Fibroblast of mammary gland (primary cell): ENCODE measurements at regions not wholly inside any gene's neighbourhood (a gene's known extent, or its start where the extent isn't known, plus 50 kb on each side); places are given as distances from the start of the nearest gene placed in this dataset.
"Not testable (repeated sequence)": the region's sequence is repeated elsewhere in the genome, so short reads cannot be mapped to it uniquely, and the experiment has no call there.

Experiments
- DNase-seq: peaks from one replicate; pipeline ENCODE4 v3.0.0-alpha.2; 2010; ENCODE audit warnings: low read depth
- H3K4me3 ChIP-seq: 2 replicates; pipeline ENCODE4 v1.5.1; 2011; ENCODE audit warnings: low read depth, mild to moderate bottlenecking, low read length, moderate library complexity; ENCODE audit not compliant: control insufficient read depth
- TF ChIP-seq, protein P1 (sequence below): conservative IDR thresholded peaks from 2 replicates; pipeline ENCODE4 v1.5.1; 2011; ENCODE audit warnings: low read depth, low read length, inconsistent platforms; ENCODE audit not compliant: control insufficient read depth, insufficient read depth

DNA sequence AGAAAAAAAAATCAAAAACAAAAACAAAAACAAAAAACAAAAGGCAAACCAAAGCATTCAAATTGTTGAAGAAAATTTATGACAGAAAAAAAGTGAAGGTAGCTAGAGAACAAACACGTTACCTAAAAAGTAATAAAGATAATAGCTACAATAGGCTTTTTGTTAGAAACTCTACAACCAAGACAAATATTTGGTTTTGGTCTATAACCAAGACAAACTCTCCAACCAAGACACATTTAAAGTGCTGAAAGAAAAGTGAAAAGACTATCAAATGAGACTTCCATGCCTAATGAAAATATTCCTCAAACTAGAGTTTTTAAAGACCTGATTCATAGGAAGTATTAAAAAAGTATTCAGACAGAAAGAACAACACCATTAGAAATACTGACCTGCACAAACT lies 391.9 kb upstream of the NDST4 start:
- no peak overlapping the region for H3K4me3 ChIP-seq
- TF ChIP-seq, protein P1, sequence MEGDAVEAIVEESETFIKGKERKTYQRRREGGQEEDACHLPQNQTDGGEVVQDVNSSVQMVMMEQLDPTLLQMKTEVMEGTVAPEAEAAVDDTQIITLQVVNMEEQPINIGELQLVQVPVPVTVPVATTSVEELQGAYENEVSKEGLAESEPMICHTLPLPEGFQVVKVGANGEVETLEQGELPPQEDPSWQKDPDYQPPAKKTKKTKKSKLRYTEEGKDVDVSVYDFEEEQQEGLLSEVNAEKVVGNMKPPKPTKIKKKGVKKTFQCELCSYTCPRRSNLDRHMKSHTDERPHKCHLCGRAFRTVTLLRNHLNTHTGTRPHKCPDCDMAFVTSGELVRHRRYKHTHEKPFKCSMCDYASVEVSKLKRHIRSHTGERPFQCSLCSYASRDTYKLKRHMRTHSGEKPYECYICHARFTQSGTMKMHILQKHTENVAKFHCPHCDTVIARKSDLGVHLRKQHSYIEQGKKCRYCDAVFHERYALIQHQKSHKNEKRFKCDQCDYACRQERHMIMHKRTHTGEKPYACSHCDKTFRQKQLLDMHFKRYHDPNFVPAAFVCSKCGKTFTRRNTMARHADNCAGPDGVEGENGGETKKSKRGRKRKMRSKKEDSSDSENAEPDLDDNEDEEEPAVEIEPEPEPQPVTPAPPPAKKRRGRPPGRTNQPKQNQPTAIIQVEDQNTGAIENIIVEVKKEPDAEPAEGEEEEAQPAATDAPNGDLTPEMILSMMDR = no peak
- no peak for DNase-seq

- no peak for DNase-seq
- TF ChIP-seq, protein P1 = no peak
- H3K4me3 ChIP-seq = no peak overlapping the region
Observed at GRCh38 chr4:115501656-115502055, 388.2 kb upstream of the NDST4 start.

GRCh38 chr4:115493770-115494169 lies 380.4 kb upstream of the NDST4 start:
- not testable (repeated sequence) for H3K4me3 ChIP-seq, DNase-seq

DNA sequence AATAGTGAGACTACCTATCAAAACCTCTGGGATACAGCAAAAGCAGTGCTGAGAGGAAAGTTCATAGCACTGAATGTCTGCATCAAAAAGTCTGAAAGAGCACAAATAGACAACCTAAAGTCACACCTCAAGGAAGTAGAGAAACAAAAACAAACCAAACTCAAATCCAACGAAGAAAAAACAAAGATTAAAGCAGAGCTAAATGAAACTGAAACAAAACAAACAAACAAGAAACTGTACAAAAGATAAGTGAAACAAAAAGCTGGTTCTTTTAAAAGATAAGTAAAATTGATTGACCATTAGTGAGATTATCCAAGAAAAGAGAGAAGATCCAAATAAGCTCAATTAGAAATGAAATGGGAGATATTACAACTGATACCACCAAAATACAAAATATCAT lies 378.3 kb upstream of the NDST4 start:
- TF ChIP-seq, protein P1 = no peak
- DNase-seq = no peak
- no peak overlapping the region for H3K4me3 ChIP-seq

GRCh38 chr4:115489279-115489678 lies 375.9 kb upstream of the NDST4 start:
- DNase-seq = no peak
- TF ChIP-seq, protein P1 = no peak
- H3K4me3 ChIP-seq = no peak overlapping the region

- H3K4me3 ChIP-seq = no peak overlapping the region
- DNase-seq = no peak
- TF ChIP-seq, protein P1 = no peak
Observed at GRCh38 chr4:115485402-115485801, 372.0 kb upstream of the NDST4 start.

DNA sequence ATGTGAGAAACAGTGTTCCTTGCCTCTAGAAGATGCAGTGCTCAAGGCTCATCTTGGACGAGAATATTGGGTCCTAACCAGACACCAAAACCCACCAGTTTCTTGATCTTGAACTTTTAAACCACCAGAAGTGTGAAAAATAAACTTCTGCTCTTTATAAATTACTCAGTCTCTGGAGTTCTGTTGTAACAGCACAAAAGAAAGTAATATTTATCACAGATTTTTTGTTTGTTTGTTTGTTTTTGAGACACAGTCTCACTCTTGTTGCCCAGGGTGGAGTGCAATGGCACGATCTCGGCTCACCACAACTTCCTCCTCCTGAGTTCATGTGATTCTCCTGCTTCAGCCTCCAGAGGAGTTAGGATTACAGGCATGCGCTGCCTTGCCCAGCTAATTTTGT lies 371.1 kb upstream of the NDST4 start:
- DNase-seq = no peak
- TF ChIP-seq, protein P1 = no peak
- H3K4me3 ChIP-seq = no peak overlapping the region

GRCh38 chr4:115470763-115471162 lies 357.3 kb upstream of the NDST4 start:
- no peak overlapping the region for H3K4me3 ChIP-seq
- TF ChIP-seq, protein P1 = no peak
- no peak for DNase-seq

DNA sequence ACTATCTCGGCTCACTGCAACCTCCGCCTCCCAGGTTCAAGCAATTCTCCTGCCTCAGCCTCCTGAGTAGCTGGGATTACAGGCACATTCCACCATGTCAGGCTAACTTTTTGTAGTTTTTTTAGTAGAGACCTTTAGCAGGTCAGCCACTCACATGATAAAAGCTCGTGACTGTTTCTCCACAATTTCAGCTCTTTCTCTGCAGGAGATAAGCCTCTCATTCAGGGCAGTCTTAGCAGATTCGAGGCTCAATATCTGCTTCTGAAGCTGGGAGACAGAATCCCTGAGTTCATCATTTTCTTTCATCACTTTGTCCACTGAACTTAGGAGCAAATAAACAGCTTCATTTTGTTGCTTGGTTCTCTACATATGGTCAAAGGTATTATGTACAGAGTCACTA lies 345.9 kb upstream of the NDST4 start:
- not testable (repeated sequence) for H3K4me3 ChIP-seq, DNase-seq
